NCI-H748 treated with DMSO at 0.1 percent for 48 hours (cell line): ENCODE measurements at regions not wholly inside any gene's neighbourhood (a gene's known extent, or its start where the extent isn't known, plus 50 kb on each side); places are given as distances from the start of the nearest gene placed in this dataset.
"Not testable (repeated sequence)": the region's sequence is repeated elsewhere in the genome, so short reads cannot be mapped to it uniquely, and the experiment has no call there.

Experiments
- DNase-seq: peaks from one replicate; lab custom pipeline; 2025; lab: John Stamatoyannopoulos, UW

- DNase-seq: no peak
Observed at GRCh38 chr6:90915224-90915915, 328.5 kb upstream of the MAP3K7 start.

- DNase-seq: no peak
Observed at GRCh38 chr6:90914312-90914711, 327.4 kb upstream of the MAP3K7 start.

- DNase-seq: no peak
Observed at GRCh38 chr6:90913266-90913960, 326.5 kb upstream of the MAP3K7 start.

GRCh38 chr6:90911642-90912041 lies 324.8 kb upstream of the MAP3K7 start:
- DNase-seq: no peak

- no peak for DNase-seq
Observed at GRCh38 chr6:90910893-90911292, 324.0 kb upstream of the MAP3K7 start.

- no peak for DNase-seq
Observed at GRCh38 chr6:90907931-90908655, 321.2 kb upstream of the MAP3K7 start.

GRCh38 chr6:90905351-90905750 lies 318.5 kb upstream of the MAP3K7 start:
- DNase-seq: peak; percentile 87

- no peak for DNase-seq
Observed at GRCh38 chr6:90900034-90900433, 313.2 kb upstream of the MAP3K7 start.

- no peak for DNase-seq
Observed at GRCh38 chr6:90898763-90899162, 311.9 kb upstream of the MAP3K7 start.

GRCh38 chr6:90896075-90896547 lies 309.2 kb upstream of the MAP3K7 start:
- DNase-seq: no peak

GRCh38 chr6:90895299-90896074 lies 308.6 kb upstream of the MAP3K7 start:
- DNase-seq: no peak

- DNase-seq: no peak
Observed at GRCh38 chr6:90894285-90895130, 307.6 kb upstream of the MAP3K7 start.

- DNase-seq: no peak
Observed at GRCh38 chr6:90893400-90893799, 306.5 kb upstream of the MAP3K7 start.

GRCh38 chr6:90892271-90892670 lies 305.4 kb upstream of the MAP3K7 start:
- no peak for DNase-seq

GRCh38 chr6:90891355-90891754 lies 304.5 kb upstream of the MAP3K7 start:
- DNase-seq: no peak

- no peak for DNase-seq
Observed at GRCh38 chr6:90890683-90891330, 303.9 kb upstream of the MAP3K7 start.

- no peak for DNase-seq
Observed at GRCh38 chr6:90887764-90888163, 300.9 kb upstream of the MAP3K7 start.

GRCh38 chr6:90885611-90886056 lies 298.8 kb upstream of the MAP3K7 start:
- no peak for DNase-seq

- DNase-seq: not testable (repeated sequence)
Observed at GRCh38 chr6:90885137-90885536, 298.3 kb upstream of the MAP3K7 start.

- no peak for DNase-seq
Observed at GRCh38 chr6:90877616-90878015, 290.7 kb upstream of the MAP3K7 start.

GRCh38 chr6:90874931-90875330 lies 288.1 kb upstream of the MAP3K7 start:
- DNase-seq: no peak
